WERI-Rb-1 (cell line): ENCODE measurements at regions not wholly inside any gene's neighbourhood (a gene's known extent, or its start where the extent isn't known, plus 50 kb on each side); places are given as distances from the start of the nearest gene placed in this dataset.

Experiments used
- DNase-seq: peaks from one replicate; pipeline ENCODE4 v3.0.0-alpha.2; 2020
- H3K27ac ChIP-seq: fragments of 250-450 bp; sonication (Bioruptor Pico); 2 replicates; pipeline ENCODE4 v1.5.1; 2020; ENCODE audit warnings: mild to moderate bottlenecking, moderate library complexity
- H3K27me3 ChIP-seq: fragments of 250-450 bp; sonication (Bioruptor Pico); 2 replicates; pipeline ENCODE4 v1.5.1; 2021; ENCODE audit warnings: mild to moderate bottlenecking, low read depth, moderate library complexity; ENCODE audit not compliant: insufficient read depth, severe bottlenecking
- H3K36me3 ChIP-seq: fragments of 250-450 bp; sonication (Bioruptor Pico); 2 replicates; pipeline ENCODE4 v1.5.1; 2020; ENCODE audit warnings: mild to moderate bottlenecking, moderate library complexity
- H3K4me3 ChIP-seq: 2 replicates; pipeline ENCODE4 v1.5.1; 2011; ENCODE audit warnings: low read depth, mild to moderate bottlenecking, control low read depth, low read length
- H3K9me3 ChIP-seq: fragments of 250-450 bp; sonication (Bioruptor Pico); 2 replicates; pipeline ENCODE4 v1.5.1; 2021; ENCODE audit warnings: mild to moderate bottlenecking, moderate library complexity; ENCODE audit not compliant: severe bottlenecking
- CTCF ChIP-seq: IDR thresholded peaks from 2 replicates; pipeline ENCODE4 v1.5.1; 2011; ENCODE audit warnings: low read depth, mild to moderate bottlenecking, control low read depth, inconsistent platforms, low read length

- no peak for DNase-seq
- no peaks in the 10 kb centered on the region for H3K27me3 ChIP-seq
- TF ChIP-seq CTCF, result no peak
- H3K4me3 ChIP-seq, result no peak overlapping the region
- H3K27ac ChIP-seq, result peak overlapping the region; percentile 19
- H3K9me3 ChIP-seq, result peaks cover 2% of the 10 kb centered on the region
- H3K36me3 ChIP-seq, result no peaks in the 10 kb centered on the region
Observed at GRCh38 chr6:105797286-105797979, 288.7 kb upstream of the PRDM1 start.

DNA sequence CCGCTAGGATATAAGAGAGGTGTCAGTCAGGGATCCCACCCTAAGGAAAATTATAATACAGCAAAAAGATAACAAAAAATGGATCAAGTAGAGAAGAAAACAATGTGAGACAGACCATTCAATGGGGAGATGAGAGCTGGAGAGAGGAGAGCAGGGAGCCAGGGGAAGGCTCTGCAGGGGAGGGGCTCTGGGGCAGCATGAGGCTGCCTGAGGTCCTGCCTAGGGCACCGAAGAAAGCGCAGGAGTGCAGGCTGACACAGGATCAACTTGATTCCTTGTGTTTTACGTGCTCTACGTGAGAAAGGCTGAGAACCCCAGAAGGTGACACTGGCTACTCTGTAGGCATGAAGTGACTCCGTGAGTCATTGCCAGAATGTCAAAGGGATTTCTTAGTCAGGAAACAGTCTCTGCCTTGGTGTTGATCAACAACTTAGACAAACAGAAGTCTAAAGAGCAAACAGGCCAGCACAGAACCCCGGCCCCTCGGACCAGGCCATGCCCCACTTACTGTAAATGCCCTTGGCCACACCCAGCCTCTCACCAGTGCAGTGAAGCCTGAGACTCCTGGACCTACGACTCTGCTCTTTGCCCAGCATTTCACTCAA is 290.1 kb upstream of the PRDM1 start:
- Histone ChIP-seq H3K4me3 (no peak overlapping the region), H3K9me3 (no peaks in the 10 kb centered on the region), H3K36me3 (no peaks in the 10 kb centered on the region), H3K27ac (no peak overlapping the region), H3K27me3 (no peaks in the 10 kb centered on the region)
- DNase-seq, result peak; percentile 17
- no peak for TF ChIP-seq CTCF

DNA sequence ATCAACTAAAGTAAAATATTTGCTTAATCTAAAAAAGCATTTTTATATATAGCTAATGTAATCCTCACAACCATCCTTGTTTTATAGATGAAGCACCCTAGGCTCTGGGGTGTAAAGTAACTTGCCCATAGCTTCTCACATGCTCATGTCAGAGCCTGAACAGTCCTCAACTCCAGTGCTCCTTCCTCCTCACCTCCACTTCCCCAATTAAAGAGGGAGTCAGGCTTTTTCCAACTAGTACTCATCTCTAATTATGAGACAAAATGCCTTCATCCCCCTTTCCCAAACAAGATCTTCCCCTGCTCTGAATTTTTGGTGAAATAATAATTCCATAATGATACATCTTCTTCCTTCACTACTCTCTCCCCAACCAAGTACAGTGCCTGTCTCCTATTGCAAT is 290.8 kb upstream of the PRDM1 start:
- Histone ChIP-seq H3K27ac (no peak overlapping the region), H3K9me3 (no peaks in the 10 kb centered on the region), H3K4me3 (no peak overlapping the region), H3K27me3 (no peaks in the 10 kb centered on the region), H3K36me3 (no peaks in the 10 kb centered on the region)
- TF ChIP-seq CTCF, result no peak
- no peak for DNase-seq

GRCh38 chr6:105794870-105795269 is 291.3 kb upstream of the PRDM1 start:
- Histone ChIP-seq H3K4me3 (no peak overlapping the region), H3K27me3 (no peaks in the 10 kb centered on the region), H3K36me3 (no peaks in the 10 kb centered on the region), H3K27ac (no peak overlapping the region), H3K9me3 (no peaks in the 10 kb centered on the region)
- no peak for TF ChIP-seq CTCF
- no peak for DNase-seq

- H3K9me3 ChIP-seq, result no peaks in the 10 kb centered on the region
- H3K27ac ChIP-seq, result no peak overlapping the region
- H3K4me3 ChIP-seq, result no peak overlapping the region
- no peaks in the 10 kb centered on the region for H3K36me3 ChIP-seq
- H3K27me3 ChIP-seq, result no peaks in the 10 kb centered on the region
- no peak for DNase-seq
- no peak for TF ChIP-seq CTCF
Observed at GRCh38 chr6:105794239-105794638, 291.9 kb upstream of the PRDM1 start.

GRCh38 chr6:105793130-105793529 is 293.0 kb upstream of the PRDM1 start:
- H3K27ac ChIP-seq, result no peak overlapping the region
- H3K27me3 ChIP-seq, result no peaks in the 10 kb centered on the region
- H3K4me3 ChIP-seq, result no peak overlapping the region
- 0 out of 2 replicates have a peak, but pooled peaks have one; percentile 20 for TF ChIP-seq CTCF
- no peaks in the 10 kb centered on the region for H3K9me3 ChIP-seq
- H3K36me3 ChIP-seq, result no peaks in the 10 kb centered on the region
- no peak for DNase-seq
